Esophagus squamous epithelium (tissue), 5 donors: ENCODE measurements at regions not wholly inside any gene's neighbourhood (a gene's known extent, or its start where the extent isn't known, plus 50 kb on each side); places are given as distances from the start of the nearest gene placed in this dataset.

Source experiments
- DNase-seq: peaks from one replicate; lab custom pipeline; 2025; lab: John Stamatoyannopoulos, UW
- H3K27ac ChIP-seq, 4 donors: fragments of 200-600 bp; sonication (generic); one replicate each; pipeline ENCODE4 v1.5.1; 2016 to 2019; ENCODE audit warnings: mild to moderate bottlenecking in 1 of 4
- H3K27me3 ChIP-seq, 4 donors: fragments of 200-600 bp; sonication (generic); 1 replicate in 3 of 4; 2 replicates in 1 of 4; pipeline versions ENCODE4 v1.5.1 to v1.6.0; 2017 to 2021; ENCODE audit warnings: antibody characterized with exemption in 1 of 4
- H3K36me3 ChIP-seq, 3 donors: fragments of 200-600 bp; sonication (generic); one replicate each; pipeline ENCODE4 v1.5.1; 2016 to 2019
- H3K4me1 ChIP-seq, 3 donors: fragments of 200-600 bp; sonication (generic); one replicate each; pipeline ENCODE4 v1.5.1; 2017 to 2019
- H3K4me3 ChIP-seq, 4 donors: fragments of 200-600 bp; sonication (generic); 1 replicate in 3 of 4; 2 replicates in 1 of 4; pipeline ENCODE4 v1.5.1; 2016 to 2019; ENCODE audit warnings: mild to moderate bottlenecking in 2 of 4, moderate library complexity in 1 of 4
- H3K9me3 ChIP-seq, 3 donors: fragments of 200-600 bp; sonication (generic); one replicate each; pipeline ENCODE4 v1.5.1; 2016 to 2019
- POLR2A ChIP-seq, 4 donors: fragments of 450-650 bp; IDR thresholded peaks; one replicate each; pipeline ENCODE4 v1.6.1; 2017; ENCODE audit warnings: antibody characterized with exemption in 4 of 4, mild to moderate bottlenecking in 4 of 4, moderate library complexity in 3 of 4
- WGBS, 2 donors: methylation state at CpG; one replicate each; pipeline ENCODE4 v1.1.5; 2018; 5-methylcytosine and 5-hydroxymethylcytosine counted together
- intact Hi-C: fragments of 100-400 bp; cut with DNase I; formaldehyde crosslinking; loops from one replicate; pipeline ENCODE4 v1.15.0; 2022
- TF ChIP-seq, protein P1 (sequence below), 6 experiments: fragments of 450-650 bp in 4 of 6; fragments of 200-600 bp in 2 of 6; sonication (generic) in 2 of 6; IDR thresholded peaks; one replicate each; pipeline ENCODE4 v1.5.1; 2016 to 2019; ENCODE audit warnings: antibody characterized with exemption in 6 of 6, mild to moderate bottlenecking in 4 of 6, moderate library complexity in 4 of 6
- donor health status: DM: yes; HTN: yes; CAD: no.

DNA sequence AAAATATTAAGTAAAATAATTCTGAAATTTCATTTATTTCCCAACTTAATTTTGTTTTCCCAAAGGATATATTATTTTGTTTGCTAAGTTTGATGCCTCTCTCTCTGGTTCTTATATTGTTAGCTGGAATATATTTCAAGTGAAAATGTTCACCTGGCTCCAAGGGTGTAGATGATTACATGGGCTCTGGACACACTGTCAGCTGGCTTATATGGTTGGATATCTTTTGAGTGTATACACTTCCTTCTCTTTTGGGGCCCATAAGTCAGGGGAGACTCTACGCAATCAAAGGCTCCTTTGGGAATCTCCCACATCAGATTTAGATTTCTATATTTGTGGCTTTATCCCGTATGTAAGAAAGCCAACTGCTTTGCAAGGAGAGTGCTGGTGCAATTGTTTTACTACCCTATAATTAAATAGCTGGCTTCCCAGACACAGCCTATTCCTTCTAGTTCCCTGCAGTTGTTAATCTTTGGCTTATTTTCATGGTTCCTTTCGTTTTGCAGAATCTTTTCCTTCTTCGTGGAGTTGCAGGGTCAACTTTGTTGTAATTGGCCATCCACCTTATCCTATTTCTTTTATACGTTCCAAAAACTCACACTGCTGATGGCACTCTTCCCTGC lies 225.7 kb downstream of the DPH6 start:
- intact Hi-C loops, result no loop called here

DNA sequence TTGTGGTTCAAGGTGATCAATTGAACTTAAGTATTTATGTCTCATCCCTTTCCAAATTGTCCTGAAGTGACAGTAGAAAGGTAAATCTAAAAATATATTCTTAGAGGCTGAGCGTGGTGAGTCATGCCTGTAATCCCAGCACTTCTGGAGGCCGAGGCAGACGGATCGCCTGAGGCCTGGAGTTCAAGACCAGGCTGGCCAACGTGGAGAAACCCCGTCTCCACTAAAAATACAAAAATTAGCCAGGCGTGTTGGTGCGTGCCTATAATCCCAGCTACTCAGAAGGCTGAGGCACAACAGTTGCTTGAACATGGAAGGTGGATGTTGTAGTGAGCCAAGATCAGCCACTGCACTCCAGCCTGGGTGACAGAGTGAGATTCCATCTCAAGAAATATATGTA lies 226.6 kb downstream of the DPH6 start:
- no peaks in the 10 kb centered on the region for H3K27me3 ChIP-seq
- no peak overlapping the region for H3K4me3 ChIP-seq
- H3K36me3 ChIP-seq, result no peaks in the 10 kb centered on the region
- intact Hi-C loops, result no loop called here
- H3K4me1 ChIP-seq, result peaks cover 0 to 4% (median 0%) of the 10 kb centered on the region in 3 donors
- no peaks in the 10 kb centered on the region for H3K9me3 ChIP-seq
- no peak overlapping the region for H3K27ac ChIP-seq
- no peak for DNase-seq
- no peak for TF ChIP-seq POLR2A (IDR thresholded peaks at IDR 0.05)
- WGBS, 2 donors, result 51 to 70% methylated on average over 8 of the region's 8 CpGs

More for the DNA sequence above, 225.7 kb downstream of the DPH6 start:
- Histone ChIP-seq H3K36me3 (no peaks in the 10 kb centered on the region), H3K27me3 (no peaks in the 10 kb centered on the region), H3K4me1 (peaks cover 0 to 4% (median 0%) of the 10 kb centered on the region in 3 donors), H3K9me3 (no peaks in the 10 kb centered on the region), H3K27ac (no peak overlapping the region), H3K4me3 (no peak overlapping the region)
- DNase-seq, result no peak
- TF ChIP-seq, protein P1, sequence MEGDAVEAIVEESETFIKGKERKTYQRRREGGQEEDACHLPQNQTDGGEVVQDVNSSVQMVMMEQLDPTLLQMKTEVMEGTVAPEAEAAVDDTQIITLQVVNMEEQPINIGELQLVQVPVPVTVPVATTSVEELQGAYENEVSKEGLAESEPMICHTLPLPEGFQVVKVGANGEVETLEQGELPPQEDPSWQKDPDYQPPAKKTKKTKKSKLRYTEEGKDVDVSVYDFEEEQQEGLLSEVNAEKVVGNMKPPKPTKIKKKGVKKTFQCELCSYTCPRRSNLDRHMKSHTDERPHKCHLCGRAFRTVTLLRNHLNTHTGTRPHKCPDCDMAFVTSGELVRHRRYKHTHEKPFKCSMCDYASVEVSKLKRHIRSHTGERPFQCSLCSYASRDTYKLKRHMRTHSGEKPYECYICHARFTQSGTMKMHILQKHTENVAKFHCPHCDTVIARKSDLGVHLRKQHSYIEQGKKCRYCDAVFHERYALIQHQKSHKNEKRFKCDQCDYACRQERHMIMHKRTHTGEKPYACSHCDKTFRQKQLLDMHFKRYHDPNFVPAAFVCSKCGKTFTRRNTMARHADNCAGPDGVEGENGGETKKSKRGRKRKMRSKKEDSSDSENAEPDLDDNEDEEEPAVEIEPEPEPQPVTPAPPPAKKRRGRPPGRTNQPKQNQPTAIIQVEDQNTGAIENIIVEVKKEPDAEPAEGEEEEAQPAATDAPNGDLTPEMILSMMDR (IDR thresholded peaks at IDR 0.05), result no peak
- no peak for TF ChIP-seq POLR2A (IDR thresholded peaks at IDR 0.05)
- WGBS, 2 donors, result 67 to 79% methylated on average over 5 of the region's 5 CpGs

DNA sequence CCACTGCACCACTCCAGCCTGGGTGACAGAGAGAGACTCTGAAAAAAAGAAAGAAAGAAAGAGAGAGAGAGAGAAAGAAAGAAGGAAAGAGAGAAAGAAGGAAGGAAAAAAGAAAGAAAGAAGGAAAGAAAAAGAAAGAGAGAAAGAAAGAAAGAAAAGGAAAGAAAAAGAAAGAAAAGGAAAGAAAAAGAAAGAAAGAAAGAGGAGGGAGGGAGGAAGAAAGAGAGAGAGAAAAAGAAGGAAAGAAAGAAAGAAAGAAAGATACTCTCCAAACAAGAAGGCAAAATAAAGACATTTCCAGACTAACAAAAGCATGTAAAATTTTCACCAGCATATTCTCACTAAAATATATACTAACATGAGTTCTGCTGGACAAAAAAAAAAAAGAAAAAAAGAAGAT lies 228.7 kb downstream of the DPH6 start:
- Histone ChIP-seq H3K4me3 (no peak overlapping the region), H3K27me3 (no peaks in the 10 kb centered on the region), H3K9me3 (no peaks in the 10 kb centered on the region), H3K27ac (no peak overlapping the region), H3K4me1 (peaks cover 0 to 9% (median 0%) of the 10 kb centered on the region in 3 donors), H3K36me3 (no peaks in the 10 kb centered on the region)
- TF ChIP-seq, protein P1 (IDR thresholded peaks at IDR 0.05), result no peak
- TF ChIP-seq POLR2A (IDR thresholded peaks at IDR 0.05), result no peak
- no peak for DNase-seq
- intact Hi-C loops, result no loop called here

DNA sequence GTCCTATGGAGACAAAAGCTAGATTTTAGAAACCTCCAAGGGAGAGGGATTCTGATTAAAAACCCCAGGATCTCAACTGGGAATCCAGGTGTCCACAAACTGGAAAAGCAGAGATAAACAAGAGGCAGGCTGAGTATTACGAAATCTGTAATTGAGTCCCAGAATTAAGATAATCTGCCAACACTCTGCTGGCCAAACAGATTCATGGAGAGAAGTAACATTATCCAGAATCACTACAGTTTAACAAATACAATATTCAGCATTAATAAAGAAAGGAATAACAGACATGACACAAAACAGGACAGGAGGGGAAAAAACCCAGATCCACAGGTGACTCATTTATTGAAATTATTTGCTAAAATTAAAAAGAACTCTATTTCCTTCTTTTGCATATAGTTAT lies 227.2 kb upstream of the NANOGP8 start:
- intact Hi-C loops, result no loop called here

DNA sequence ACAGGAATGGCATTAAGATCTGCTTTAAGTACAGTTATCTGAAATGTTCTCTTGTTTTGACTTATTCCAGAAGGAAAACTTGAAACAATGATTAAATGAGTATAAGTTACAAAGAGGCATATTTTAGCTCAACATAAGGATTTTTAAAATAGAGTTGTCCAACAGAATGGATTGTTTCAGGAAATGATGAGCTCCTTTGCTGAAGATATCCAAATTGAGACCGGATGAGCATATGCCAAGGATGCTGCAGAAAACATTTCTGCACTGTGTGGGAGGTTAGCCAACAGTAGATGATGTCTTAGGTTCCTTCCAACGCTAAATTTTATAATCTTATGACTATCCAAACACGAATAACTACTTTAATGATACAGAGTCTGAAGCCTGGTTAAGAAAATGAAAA lies 226.5 kb upstream of the NANOGP8 start:
- Histone ChIP-seq H3K36me3 (no peaks in the 10 kb centered on the region), H3K27ac (no peak overlapping the region), H3K4me3 (no peak overlapping the region), H3K9me3 (no peaks in the 10 kb centered on the region), H3K27me3 (no peaks in the 10 kb centered on the region), H3K4me1 (peaks cover 0 to 26% (median 2%) of the 10 kb centered on the region in 3 donors)
- TF ChIP-seq POLR2A (IDR thresholded peaks at IDR 0.05), result no peak
- TF ChIP-seq, protein P1 (IDR thresholded peaks at IDR 0.05), result no peak
- 62 to 64% methylated on average over 3 of the region's 3 CpGs for WGBS, 2 donors
- intact Hi-C loops, result no loop called here
- no peak for DNase-seq

More for the DNA sequence above, 227.2 kb upstream of the NANOGP8 start:
- Histone ChIP-seq H3K27ac (no peak overlapping the region), H3K36me3 (no peaks in the 10 kb centered on the region), H3K9me3 (no peaks in the 10 kb centered on the region), H3K4me3 (no peak overlapping the region), H3K27me3 (no peaks in the 10 kb centered on the region), H3K4me1 (peaks cover 0 to 19% (median 0%) of the 10 kb centered on the region in 3 donors)
- no peak for DNase-seq
- 50 to 58% methylated on average over 1 of the region's 1 CpG for WGBS, 2 donors
- TF ChIP-seq, protein P1 (IDR thresholded peaks at IDR 0.05), result no peak
